ENCODE measurements at regions not wholly inside any gene's neighbourhood (a gene's known extent, or its start where the extent isn't known, plus 50 kb on each side); places are given as distances from the start of the nearest gene placed in this dataset.
"Not testable (repeated sequence)": the region's sequence is repeated elsewhere in the genome, so short reads cannot be mapped to it uniquely, and the experiment has no call there.

DNA sequence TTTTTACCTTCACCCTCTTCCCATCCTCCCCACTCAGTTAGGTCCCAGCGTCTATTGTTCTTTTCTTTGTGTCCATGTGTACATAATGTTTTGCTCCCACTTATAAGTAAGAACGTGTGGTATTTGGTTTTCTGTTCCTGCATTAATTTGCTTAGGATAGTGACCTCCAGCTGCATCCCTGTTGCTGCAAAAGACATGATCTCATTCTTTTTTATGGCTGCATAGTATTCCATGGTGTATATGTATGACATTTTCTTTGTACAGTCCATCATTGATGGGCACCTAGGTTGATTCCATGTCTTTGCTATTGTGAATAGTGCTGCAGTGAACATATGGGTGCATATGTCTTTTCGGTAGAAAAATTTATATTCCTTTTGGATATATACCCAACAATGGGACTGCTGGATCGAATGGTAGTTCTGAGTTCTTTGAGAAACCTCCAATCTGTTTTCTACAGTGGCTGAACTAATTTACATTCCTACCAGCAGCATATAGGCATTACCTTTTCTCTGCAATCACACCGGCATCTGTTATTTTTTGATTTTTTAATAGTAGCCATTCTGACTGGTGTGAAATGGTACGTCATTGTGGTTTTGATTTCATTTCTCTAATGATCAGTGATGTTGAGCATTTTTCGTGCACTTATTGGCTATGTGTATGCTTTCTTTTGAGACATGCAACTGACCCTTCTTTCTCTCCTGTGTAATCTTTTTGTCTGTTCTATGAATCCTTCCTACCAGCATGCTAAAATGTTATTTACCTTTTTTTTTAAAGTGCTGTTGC, 279.7 kb upstream of the AMIGO2 start:
- Histone ChIP-seq H3K4me1 (peaks cover 52 to 89% (median 60%) of the 10 kb centered on the region in 10 experiments), H3K4me3 (0 out of 20 replicates have a peak overlapping the region, but pooled peaks of 2 of the 10 experiments have one; percentile 51 to 64), H4K20me1 (no peaks in the 10 kb centered on the region), H3K27me3 (no peaks in the 10 kb centered on the region), H3K9ac (peak overlapping the region in 10 of 11 experiments; percentile 38 to 88 (median 84); a peak in 17 of 22 replicates), H3K36me3 (no peaks in the 10 kb centered on the region), H3K9me3 (replicated peaks in 1 of 11) (peaks cover 0 to 20% (median 9%) of the 10 kb centered on the region in 11 experiments; a peak in 15 of 22 replicates), H3K4me2 (peak overlapping the region; percentile 81 to 92 (median 89)), H3K27ac (peak overlapping the region; percentile 81 to 98 (median 94))
- no peak for TF ChIP-seq Cebpa-rat (IDR thresholded peaks at IDR 0.05)

DNA sequence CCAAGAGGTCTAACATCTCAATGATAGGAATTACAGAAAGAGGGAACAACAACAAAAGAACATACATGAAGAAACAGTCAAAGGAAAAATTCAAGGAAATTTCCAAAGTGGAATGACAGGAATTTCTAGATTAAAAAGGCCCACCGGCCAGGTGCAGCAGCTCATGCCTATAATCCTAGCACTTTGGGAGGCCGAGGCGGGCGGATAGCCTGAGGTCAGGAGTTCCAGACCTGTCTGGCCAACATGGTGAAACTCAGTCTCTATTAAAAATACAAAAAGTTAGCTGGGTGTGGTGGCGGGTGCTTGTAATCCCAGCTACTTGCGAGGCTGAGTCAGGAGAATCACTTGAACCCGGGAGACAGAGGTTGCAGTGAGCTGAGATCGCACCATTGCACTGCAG, 277.2 kb upstream of the AMIGO2 start:
- peak overlapping the region; percentile 58 to 81 (median 71); a peak in 21 of 22 replicates for H3K4me2 ChIP-seq
- peak overlapping the region in 9 of 11 experiments; percentile 8 to 89 (median 72); a peak in 16 of 22 replicates for H3K9ac ChIP-seq
- H3K27ac ChIP-seq, result peak overlapping the region; percentile 63 to 98 (median 92)

DNA sequence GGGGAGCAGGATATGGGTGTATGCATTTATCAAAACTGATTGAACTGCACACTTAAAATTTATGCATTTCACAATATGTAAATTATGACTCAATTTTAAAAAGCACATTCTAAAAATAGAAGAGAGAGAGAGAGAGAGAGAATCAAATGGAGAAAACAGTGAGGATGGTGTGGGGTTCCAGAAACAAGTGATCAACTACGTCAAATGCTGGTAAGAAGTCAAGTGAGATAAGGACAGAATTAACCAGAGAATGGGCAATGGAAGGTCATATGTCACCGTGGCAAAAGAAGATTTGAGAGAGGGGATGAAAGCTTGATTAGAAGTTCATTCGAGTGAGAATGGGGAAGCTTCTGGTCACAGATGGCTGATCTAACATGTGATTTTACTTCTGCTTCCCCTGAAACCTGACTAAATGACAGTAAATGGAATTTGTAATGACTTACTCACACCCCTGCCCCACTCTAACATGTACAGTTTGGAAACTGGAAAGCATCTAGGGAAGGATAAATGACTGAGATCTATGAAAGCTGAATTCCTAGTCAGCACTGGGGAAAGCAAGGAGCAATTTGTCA, 276.5 kb upstream of the AMIGO2 start:
- peak in 4 of 11 experiments; percentile 8 to 44 (median 34); a peak in 3 of 22 replicates for TF ChIP-seq Cebpa-rat (IDR thresholded peaks at IDR 0.05)
- no peaks in the 10 kb centered on the region for H4K20me1 ChIP-seq
- peak overlapping the region; percentile 58 to 84 (median 71) for H3K4me2 ChIP-seq
- H3K9ac ChIP-seq, result peak overlapping the region in 10 of 11 experiments; percentile 4 to 89 (median 68); a peak in 18 of 22 replicates
- no peaks in the 10 kb centered on the region for H3K27me3 ChIP-seq
- H3K36me3 ChIP-seq, result no peaks in the 10 kb centered on the region
- H3K4me1 ChIP-seq, result peaks cover 36 to 92% (median 45%) of the 10 kb centered on the region in 10 experiments
- peak overlapping the region in 1 of 10 experiments; percentile 17; a peak in 1 of 20 replicates for H3K4me3 ChIP-seq
- H3K27ac ChIP-seq, result peak overlapping the region; percentile 63 to 98 (median 92)
- H3K9me3 ChIP-seq (replicated peaks in 1 of 11), result peaks cover 0 to 31% (median 17%) of the 10 kb centered on the region in 11 experiments; a peak in 17 of 22 replicates

More for the DNA sequence above, 277.2 kb upstream of the AMIGO2 start:
- Histone ChIP-seq H3K4me1 (peaks cover 44 to 94% (median 53%) of the 10 kb centered on the region in 10 experiments), H3K9me3 (replicated peaks in 1 of 11) (peaks cover 0 to 31% (median 17%) of the 10 kb centered on the region in 11 experiments; a peak in 17 of 22 replicates)
- not testable (repeated sequence) for H3K4me3 ChIP-seq, H3K27me3 ChIP-seq, H4K20me1 ChIP-seq, H3K36me3 ChIP-seq

DNA sequence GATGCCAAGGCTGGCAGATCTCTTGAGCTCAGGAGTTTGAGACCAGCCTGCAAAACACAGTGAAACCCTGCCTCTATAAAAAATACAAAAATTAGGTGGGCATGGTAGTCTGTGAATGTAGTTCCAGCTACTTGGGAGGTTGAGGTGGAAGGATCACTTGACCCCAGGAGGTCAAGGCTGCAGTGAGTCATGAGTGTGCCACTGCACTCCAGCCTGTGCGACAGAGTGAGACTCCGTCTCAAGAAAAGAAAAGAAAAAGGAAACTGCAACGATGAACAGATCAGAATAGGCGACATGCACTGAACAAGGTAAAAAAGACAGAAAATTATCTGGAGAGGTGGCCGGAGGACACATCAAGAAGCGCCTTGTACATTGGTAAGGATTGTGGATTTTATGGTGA, 273.7 kb upstream of the AMIGO2 start:
- Histone ChIP-seq H3K9me3 (replicated peaks in 1 of 11) (peaks cover 0 to 21% (median 15%) of the 10 kb centered on the region in 11 experiments; a peak in 15 of 22 replicates), H3K4me1 (peaks cover 19 to 92% (median 46%) of the 10 kb centered on the region in 10 experiments), H3K27ac (peak overlapping the region in 3 of 11 experiments; percentile 40 to 42 (median 40); a peak in 6 of 22 replicates), H3K36me3 (no peaks in the 10 kb centered on the region), H3K9ac (no peak overlapping the region), H3K4me3 (no peak overlapping the region), H3K4me2 (peak overlapping the region in 3 of 11 experiments; percentile 3 to 40 (median 35); a peak in 4 of 22 replicates), H3K27me3 (no peaks in the 10 kb centered on the region), H4K20me1 (no peaks in the 10 kb centered on the region)
- no peak for TF ChIP-seq Cebpa-rat (IDR thresholded peaks at IDR 0.05)

DNA sequence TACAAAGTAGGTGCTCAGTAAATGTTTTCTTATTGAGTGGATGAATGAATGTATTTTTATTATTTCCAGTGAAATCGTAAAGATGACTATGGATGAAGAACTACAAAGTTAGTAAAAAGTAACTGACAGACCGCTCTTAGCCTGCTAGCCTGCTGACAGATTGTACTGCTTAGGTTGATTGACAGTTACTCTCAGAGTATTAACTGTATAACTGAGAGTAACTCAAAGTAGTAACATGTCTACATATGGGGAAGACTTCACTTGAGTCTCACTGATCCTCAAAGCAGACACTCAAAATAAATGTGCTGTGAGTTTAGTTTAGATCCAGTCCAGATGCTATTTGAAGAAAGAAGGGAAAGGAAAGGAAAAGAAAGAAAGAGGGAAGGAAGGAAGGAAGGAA, 272.3 kb upstream of the AMIGO2 start:
- Histone ChIP-seq H3K4me3 (no peak overlapping the region), H3K4me2 (0 out of 22 replicates have a peak overlapping the region, but pooled peaks of 1 of the 11 experiments have one; percentile 9), H3K4me1 (peaks cover 19 to 81% (median 37%) of the 10 kb centered on the region in 10 experiments), H4K20me1 (no peaks in the 10 kb centered on the region), H3K27me3 (no peaks in the 10 kb centered on the region), H3K9me3 (replicated peaks in 1 of 11) (peaks cover 0 to 21% (median 15%) of the 10 kb centered on the region in 11 experiments; a peak in 15 of 22 replicates), H3K27ac (peak overlapping the region in 2 of 11 experiments; percentile 16 to 28; a peak in 2 of 22 replicates), H3K9ac (no peak overlapping the region), H3K36me3 (no peaks in the 10 kb centered on the region)
- no peak for TF ChIP-seq Cebpa-rat (IDR thresholded peaks at IDR 0.05)

DNA sequence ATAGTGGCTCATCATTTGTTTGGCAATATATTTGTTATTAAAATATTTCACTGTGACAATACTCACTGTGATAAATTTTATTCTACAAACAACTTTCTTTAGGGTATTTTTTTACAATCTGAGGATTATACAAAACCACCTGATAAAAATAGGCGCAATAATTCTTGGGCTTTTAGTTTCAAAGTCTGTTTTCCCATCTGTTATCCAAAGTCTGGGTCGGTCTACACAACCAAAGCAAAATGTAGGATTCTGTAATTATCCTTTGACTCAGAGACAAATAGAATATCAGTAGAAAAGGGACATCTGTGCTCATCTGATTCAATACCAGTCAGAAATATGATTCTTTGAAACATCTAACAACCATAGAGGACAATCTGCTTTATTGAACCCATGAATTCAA, 271.8 kb upstream of the AMIGO2 start:
- Histone ChIP-seq H3K27ac (peak overlapping the region in 1 of 11 experiments; percentile 16; a peak in 2 of 22 replicates), H3K27me3 (no peaks in the 10 kb centered on the region), H3K9ac (no peak overlapping the region), H3K9me3 (replicated peaks in 1 of 11) (peaks cover 0 to 21% (median 15%) of the 10 kb centered on the region in 11 experiments; a peak in 15 of 22 replicates), H3K4me2 (no peak overlapping the region; a peak in 1 of 22 replicates), H3K36me3 (no peaks in the 10 kb centered on the region), H4K20me1 (no peaks in the 10 kb centered on the region), H3K4me3 (no peak overlapping the region), H3K4me1 (peaks cover 13 to 81% (median 32%) of the 10 kb centered on the region in 10 experiments)
- TF ChIP-seq Cebpa-rat (IDR thresholded peaks at IDR 0.05), result no peak

DNA sequence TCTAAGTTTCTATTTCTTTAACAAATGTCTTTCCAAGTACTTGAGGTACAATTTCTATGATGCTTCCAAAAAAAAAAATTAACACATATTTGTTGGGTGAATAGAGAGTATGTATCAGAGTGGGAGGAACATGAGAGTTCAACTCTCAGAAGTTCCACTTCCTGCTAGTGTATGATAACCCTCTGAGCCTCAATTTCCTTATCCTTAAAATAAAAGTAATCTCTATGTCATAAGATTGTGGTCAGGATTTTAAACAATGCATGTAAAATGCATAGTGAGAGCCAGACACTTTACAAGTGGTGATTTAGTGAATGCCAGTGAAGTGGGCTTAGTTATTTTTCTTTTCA, 270.3 kb upstream of the AMIGO2 start:
- H3K9me3 ChIP-seq (replicated peaks in 1 of 11), result peaks cover 0 to 17% (median 14%) of the 10 kb centered on the region in 11 experiments; a peak in 15 of 22 replicates
- peaks cover 0 to 73% (median 18%) of the 10 kb centered on the region in 10 experiments; a peak in 16 of 20 replicates for H3K4me1 ChIP-seq
- H4K20me1 ChIP-seq, result no peaks in the 10 kb centered on the region
- H3K27me3 ChIP-seq, result no peaks in the 10 kb centered on the region
- peak overlapping the region in 7 of 11 experiments; percentile 12 to 73 (median 51); a peak in 9 of 22 replicates for H3K27ac ChIP-seq
- peak overlapping the region in 3 of 11 experiments; percentile 20 to 58 (median 42); a peak in 4 of 22 replicates for H3K9ac ChIP-seq
- TF ChIP-seq Cebpa-rat (IDR thresholded peaks at IDR 0.05), result no peak
- peak overlapping the region in 10 of 11 experiments; percentile 17 to 80 (median 48); a peak in 17 of 22 replicates for H3K4me2 ChIP-seq
- H3K36me3 ChIP-seq, result no peaks in the 10 kb centered on the region
- H3K4me3 ChIP-seq, result no peak overlapping the region

DNA sequence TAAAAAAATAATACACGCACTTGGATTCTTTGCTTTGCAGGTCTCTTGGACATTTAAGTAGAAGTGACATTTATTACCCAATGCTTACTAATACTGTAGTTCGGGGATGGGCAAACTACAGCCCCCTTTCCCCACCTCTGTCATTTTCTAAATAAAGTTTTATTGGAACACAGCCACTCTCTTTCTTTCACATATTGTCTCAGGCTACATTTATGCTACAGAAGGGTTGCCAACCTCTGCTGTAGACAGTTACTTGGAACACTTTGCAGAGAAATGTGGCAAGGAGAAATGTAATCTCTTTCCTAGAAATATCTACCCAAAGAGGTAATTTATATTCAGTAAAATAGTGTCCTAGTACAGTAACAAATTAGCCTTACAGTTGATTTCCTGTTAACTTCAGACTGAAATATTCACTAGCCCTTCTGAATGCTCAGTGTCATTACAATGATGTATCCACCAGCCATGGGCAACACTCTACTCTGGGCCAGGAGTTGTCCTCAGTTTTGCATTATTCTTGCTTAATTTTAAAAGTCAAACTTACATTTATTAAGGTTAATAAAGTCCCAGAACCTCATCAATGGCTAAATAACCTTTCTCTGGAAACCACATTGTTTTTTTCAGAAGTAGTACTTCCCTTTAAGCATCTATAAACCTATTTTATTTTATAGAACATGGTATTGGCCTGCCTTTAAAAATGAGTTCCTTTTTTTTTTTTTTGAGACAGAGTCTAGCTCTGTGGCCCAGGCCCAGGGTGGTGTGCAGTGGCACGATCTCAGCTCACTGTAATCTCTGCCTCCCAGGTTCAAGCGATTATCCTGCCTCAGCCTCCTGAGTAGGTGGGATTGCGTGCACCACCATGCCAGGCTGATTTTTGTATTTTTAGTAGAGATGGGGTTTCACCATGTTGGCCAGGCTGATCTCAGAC, 269.6 kb upstream of the AMIGO2 start:
- Histone ChIP-seq H3K9ac (peak overlapping the region in 3 of 11 experiments; percentile 20 to 58 (median 42); a peak in 3 of 22 replicates), H3K27me3 (no peaks in the 10 kb centered on the region), H3K9me3 (replicated peaks in 1 of 11) (peaks cover 0 to 10% (median 8%) of the 10 kb centered on the region in 11 experiments; a peak in 14 of 22 replicates), H3K27ac (peak overlapping the region in 7 of 11 experiments; percentile 12 to 73 (median 51); a peak in 9 of 22 replicates), H4K20me1 (no peaks in the 10 kb centered on the region), H3K4me3 (no peak overlapping the region), H3K4me2 (peak overlapping the region in 10 of 11 experiments; percentile 17 to 80 (median 48); a peak in 17 of 22 replicates), H3K4me1 (peaks cover 0 to 67% (median 18%) of the 10 kb centered on the region in 10 experiments; a peak in 16 of 20 replicates), H3K36me3 (no peaks in the 10 kb centered on the region)
- TF ChIP-seq Cebpa-rat (IDR thresholded peaks at IDR 0.05), result no peak

Measured in BLaER1 treated with 17β-estradiol and CSF1 and Interleukin-3, amounts not matched to agents 10 nM and 100 nM (cell line).